DOHH2 (cell line): ENCODE measurements at regions not wholly inside any gene's neighbourhood (a gene's known extent, or its start where the extent isn't known, plus 50 kb on each side); places are given as distances from the start of the nearest gene placed in this dataset.

Source experiments
- EZH2phosphoT487 ChIP-seq: fragments of 200-600 bp; sonication (generic); IDR thresholded peaks from 2 replicates; pipeline ENCODE4 v1.6.1; 2017; ENCODE audit warnings: borderline replicate concordance, mild to moderate bottlenecking, antibody characterized with exemption, low read length, moderate library complexity, mixed read lengths
- TF ChIP-seq, protein P1 (sequence below): fragments of 200-600 bp; sonication (generic); IDR thresholded peaks from one replicate; pipeline ENCODE4 v1.5.1; 2014; ENCODE audit warnings: antibody characterized with exemption, mild to moderate bottlenecking, low read depth, low read length; ENCODE audit not compliant: poor library complexity, severe bottlenecking

DNA sequence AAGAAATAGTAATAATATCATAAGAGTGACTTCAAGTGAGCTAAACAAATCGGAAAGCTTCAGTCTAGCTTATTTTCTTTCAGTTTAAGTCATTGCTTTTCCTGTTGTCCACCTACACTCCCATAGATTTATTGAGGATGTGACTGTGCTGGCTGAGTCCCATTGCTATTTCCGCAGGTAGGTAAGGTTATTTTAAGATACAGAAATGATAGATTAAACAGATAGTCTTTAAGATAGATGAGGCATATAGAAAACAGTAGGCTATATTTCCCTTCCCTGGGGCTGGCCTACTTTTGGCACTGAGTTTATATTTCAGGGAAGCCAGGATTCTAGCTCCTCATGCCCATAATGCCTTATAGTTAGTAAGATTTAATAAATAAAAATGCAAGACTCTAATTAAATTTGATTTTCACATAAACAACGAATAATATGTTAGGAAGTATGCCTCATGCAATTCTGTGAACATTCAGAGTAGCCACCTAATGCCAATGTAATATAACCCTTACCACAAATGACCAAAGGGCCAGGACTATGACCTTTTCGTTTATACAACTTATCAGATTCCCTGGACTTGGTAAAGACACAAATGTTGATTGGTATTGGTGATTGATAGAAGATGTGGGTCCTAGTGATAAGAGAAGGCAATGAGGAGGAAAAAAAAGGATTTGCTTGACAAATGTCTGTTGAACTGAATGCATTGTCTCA lies 1079.3 kb downstream of the EPHA7 start:
- TF ChIP-seq, protein P1, sequence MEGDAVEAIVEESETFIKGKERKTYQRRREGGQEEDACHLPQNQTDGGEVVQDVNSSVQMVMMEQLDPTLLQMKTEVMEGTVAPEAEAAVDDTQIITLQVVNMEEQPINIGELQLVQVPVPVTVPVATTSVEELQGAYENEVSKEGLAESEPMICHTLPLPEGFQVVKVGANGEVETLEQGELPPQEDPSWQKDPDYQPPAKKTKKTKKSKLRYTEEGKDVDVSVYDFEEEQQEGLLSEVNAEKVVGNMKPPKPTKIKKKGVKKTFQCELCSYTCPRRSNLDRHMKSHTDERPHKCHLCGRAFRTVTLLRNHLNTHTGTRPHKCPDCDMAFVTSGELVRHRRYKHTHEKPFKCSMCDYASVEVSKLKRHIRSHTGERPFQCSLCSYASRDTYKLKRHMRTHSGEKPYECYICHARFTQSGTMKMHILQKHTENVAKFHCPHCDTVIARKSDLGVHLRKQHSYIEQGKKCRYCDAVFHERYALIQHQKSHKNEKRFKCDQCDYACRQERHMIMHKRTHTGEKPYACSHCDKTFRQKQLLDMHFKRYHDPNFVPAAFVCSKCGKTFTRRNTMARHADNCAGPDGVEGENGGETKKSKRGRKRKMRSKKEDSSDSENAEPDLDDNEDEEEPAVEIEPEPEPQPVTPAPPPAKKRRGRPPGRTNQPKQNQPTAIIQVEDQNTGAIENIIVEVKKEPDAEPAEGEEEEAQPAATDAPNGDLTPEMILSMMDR: no peak
- no peak for TF ChIP-seq EZH2phosphoT487
